Stimulated activated CD4-positive, alpha-beta T cell treated with anti-CD3 and anti-CD28 coated beads, Interleukin-1b, Interleukin-23, amount 100 ng/mL, for 1 hour (primary cell): ENCODE measurements at regions not wholly inside any gene's neighbourhood (a gene's known extent, or its start where the extent isn't known, plus 50 kb on each side); places are given as distances from the start of the nearest gene placed in this dataset.

ENCODE experiments used
- DNase-seq, 2 donors: peaks; one replicate each; pipeline ENCODE4 v3.0.0-alpha.2; 2020; ENCODE audit warnings: low read depth in 2 of 2

GRCh38 chr2:18379870-18380269 is 180.6 kb downstream of the RDH14 start:
- no peak for DNase-seq

GRCh38 chr2:18378020-18378653 is 182.3 kb downstream of the RDH14 start:
- no peak for DNase-seq

GRCh38 chr2:18376936-18377335 is 183.5 kb downstream of the RDH14 start:
- DNase-seq: no peak

GRCh38 chr2:18373664-18374063 is 186.8 kb downstream of the RDH14 start:
- no peak for DNase-seq

- no peak for DNase-seq
Measured at GRCh38 chr2:18373081-18373480, 187.4 kb downstream of the RDH14 start.

- DNase-seq: no peak
Measured at GRCh38 chr2:18372641-18373040, 187.8 kb downstream of the RDH14 start.

- no peak for DNase-seq
Measured at GRCh38 chr2:18369760-18370159, 190.7 kb downstream of the RDH14 start.

- DNase-seq: no peak
Measured at GRCh38 chr2:18368008-18368407, 192.4 kb downstream of the RDH14 start.

- no peak for DNase-seq
Measured at GRCh38 chr2:18365342-18365741, 195.1 kb downstream of the RDH14 start.

GRCh38 chr2:18363348-18363747 is 197.1 kb downstream of the RDH14 start:
- no peak for DNase-seq

GRCh38 chr2:18362696-18363095 is 197.8 kb downstream of the RDH14 start:
- no peak for DNase-seq

- no peak for DNase-seq
Measured at GRCh38 chr2:18357537-18357936, 202.9 kb downstream of the RDH14 start.

- DNase-seq: no peak
Measured at GRCh38 chr2:18356676-18357075, 203.8 kb downstream of the RDH14 start.

GRCh38 chr2:18349421-18349820 is 211.0 kb downstream of the RDH14 start:
- DNase-seq: no peak

GRCh38 chr2:18346874-18347273 is 213.6 kb downstream of the RDH14 start:
- no peak for DNase-seq

- no peak for DNase-seq
Measured at GRCh38 chr2:18346344-18346743, 214.1 kb downstream of the RDH14 start.

- no peak for DNase-seq
Measured at GRCh38 chr2:18345848-18346247, 214.6 kb downstream of the RDH14 start.

- DNase-seq: no peak
Measured at GRCh38 chr2:18342901-18343300, 217.6 kb downstream of the RDH14 start.

- no peak for DNase-seq
Measured at GRCh38 chr2:18339326-18339725, 221.1 kb downstream of the RDH14 start.

GRCh38 chr2:18336975-18337374 is 223.5 kb downstream of the RDH14 start:
- no peak for DNase-seq

GRCh38 chr2:18332477-18332876 is 228.0 kb downstream of the RDH14 start:
- DNase-seq: no peak

GRCh38 chr2:18325118-18325517 is 235.3 kb downstream of the RDH14 start:
- DNase-seq: no peak

GRCh38 chr2:18319987-18320386 is 240.5 kb downstream of the RDH14 start:
- DNase-seq: no peak

GRCh38 chr2:18317017-18317416 is 243.4 kb downstream of the RDH14 start:
- DNase-seq: no peak
